Hepatocyte (in vitro differentiated cells): ENCODE measurements at regions not wholly inside any gene's neighbourhood (a gene's known extent, or its start where the extent isn't known, plus 50 kb on each side); places are given as distances from the start of the nearest gene placed in this dataset.
"Not testable (repeated sequence)": the region's sequence is repeated elsewhere in the genome, so short reads cannot be mapped to it uniquely, and the experiment has no call there.

Experiments used
- DNase-seq: peaks from one replicate; pipeline ENCODE4 v3.0.0-alpha.2; 2016; ENCODE audit warnings: low spot score
- H2AFZ ChIP-seq: fragments of 200-600 bp; sonication (generic); 2 replicates; pipeline ENCODE4 v1.6.0; 2016; ENCODE audit warnings: antibody characterized with exemption, mild to moderate bottlenecking
- H3K27ac ChIP-seq: fragments of 200-600 bp; sonication (generic); 2 replicates; pipeline ENCODE4 v1.5.1; 2016; ENCODE audit warnings: mild to moderate bottlenecking
- H3K27me3 ChIP-seq: fragments of 200-600 bp; sonication (generic); 2 replicates; pipeline ENCODE4 v1.6.1; 2016
- H3K36me3 ChIP-seq: fragments of 200-600 bp; sonication (generic); replicated peaks from 2 replicates; pipeline ENCODE4 v1.5.1; 2016; ENCODE audit warnings: low read depth; ENCODE audit not compliant: insufficient read depth
- H3K4me1 ChIP-seq: fragments of 200-600 bp; sonication (generic); 2 replicates; pipeline ENCODE4 v1.5.1; 2016; ENCODE audit warnings: mild to moderate bottlenecking, moderate library complexity; ENCODE audit not compliant: insufficient read depth
- H3K4me2 ChIP-seq: fragments of 200-600 bp; sonication (generic); 2 replicates; pipeline ENCODE4 v1.6.0; 2016
- H3K4me3 ChIP-seq: fragments of 200-600 bp; sonication (generic); 2 replicates; pipeline ENCODE4 v1.5.1; 2016; ENCODE audit warnings: mild to moderate bottlenecking
- H3K79me2 ChIP-seq: fragments of 200-600 bp; sonication (generic); 2 replicates; pipeline ENCODE4 v1.6.0; 2017; ENCODE audit warnings: mild to moderate bottlenecking
- H3K9me2 ChIP-seq: fragments of 200-600 bp; sonication (generic); replicated peaks from 2 replicates; pipeline ENCODE4 v1.6.0; 2017; ENCODE audit warnings: mild to moderate bottlenecking; ENCODE audit not compliant: insufficient read depth
- H3K9me3 ChIP-seq: fragments of 200-600 bp; sonication (generic); 2 replicates; pipeline ENCODE4 v1.5.1; 2016; ENCODE audit warnings: low read depth, mild to moderate bottlenecking
- H4K20me1 ChIP-seq: fragments of 200-600 bp; sonication (generic); 2 replicates; pipeline ENCODE4 v1.6.0; 2016; ENCODE audit warnings: mild to moderate bottlenecking; ENCODE audit not compliant: insufficient read depth, poor library complexity, severe bottlenecking
- CTCF ChIP-seq: fragments of 200-600 bp; sonication (generic); IDR thresholded peaks from 2 replicates; pipeline ENCODE4 v1.5.1; 2016; ENCODE audit warnings: antibody characterized with exemption, mild to moderate bottlenecking; ENCODE audit not compliant: poor library complexity
- EZH2 ChIP-seq: fragments of 200-600 bp; sonication (generic); IDR thresholded peaks from 2 replicates; pipeline ENCODE4 v1.6.1; 2016; ENCODE audit warnings: antibody characterized with exemption, mild to moderate bottlenecking, borderline replicate concordance
- EZH2phosphoT487 ChIP-seq: fragments of 200-600 bp; sonication (generic); IDR thresholded peaks from one replicate; pipeline ENCODE4 v1.6.1; 2018; ENCODE audit warnings: antibody characterized with exemption, mild to moderate bottlenecking, low read depth, moderate library complexity; ENCODE audit not compliant: unreplicated experiment, severe bottlenecking
- WGBS: methylation state at CpG from one replicate; pipeline ENCODE4 v1.1.6; 2016; ENCODE audit warnings: low lambda C conversion rate; ENCODE audit errors: missing lambda C conversion rate; 5-methylcytosine and 5-hydroxymethylcytosine counted together

- TF ChIP-seq CTCF (no peak), EZH2phosphoT487 (no peak), EZH2 (no peak)
- Histone ChIP-seq H4K20me1 (no peaks in the 10 kb centered on the region), H3K27ac (peak overlapping the region; percentile 32), H3K4me1 (peaks cover 2% of the 10 kb centered on the region), H3K79me2 (no peaks in the 10 kb centered on the region), H3K4me3 (no peak overlapping the region), H3K9me2 (no peaks in the 10 kb centered on the region), H3K27me3 (no peaks in the 10 kb centered on the region), H3K36me3 (no peaks in the 10 kb centered on the region), H3K9me3 (no peaks in the 10 kb centered on the region), H2AFZ (no peak overlapping the region), H3K4me2 (no peak overlapping the region)
- 35% methylated on average over 2 of the region's 2 CpGs for WGBS
- DNase-seq: no peak
Observed at GRCh38 chr2:215722986-215723630, 287.2 kb upstream of the FN1 start.

- no peaks in the 10 kb centered on the region for H3K36me3 ChIP-seq
- H3K79me2 ChIP-seq: no peaks in the 10 kb centered on the region
- peaks cover 6% of the 10 kb centered on the region for H3K4me1 ChIP-seq
- no peak overlapping the region for H3K4me2 ChIP-seq
- no peak overlapping the region for H3K4me3 ChIP-seq
- TF ChIP-seq CTCF (no peak), EZH2 (no peak), EZH2phosphoT487 (no peak)
- WGBS: 63% methylated on average over 5 of the region's 5 CpGs
- no peaks in the 10 kb centered on the region for H3K9me2 ChIP-seq
- H2AFZ ChIP-seq: no peak overlapping the region
- no peaks in the 10 kb centered on the region for H4K20me1 ChIP-seq
- H3K9me3 ChIP-seq: no peaks in the 10 kb centered on the region
- no peaks in the 10 kb centered on the region for H3K27me3 ChIP-seq
- peak; percentile 40 for DNase-seq
- no peak overlapping the region for H3K27ac ChIP-seq
Observed at GRCh38 chr2:215722125-215722524, 286.3 kb upstream of the FN1 start.

- H3K9me3 ChIP-seq, H3K27ac ChIP-seq, DNase-seq, H2AFZ ChIP-seq, H3K4me3 ChIP-seq, H3K4me2 ChIP-seq, H4K20me1 ChIP-seq, H3K79me2 ChIP-seq, H3K36me3 ChIP-seq, H3K4me1 ChIP-seq, H3K27me3 ChIP-seq, H3K9me2 ChIP-seq: not testable (repeated sequence)
- WGBS: 89% methylated on average over 1 of the region's 1 CpG
Observed at GRCh38 chr2:215721515-215721914, 285.6 kb upstream of the FN1 start.

GRCh38 chr2:215718890-215719289 is 283.0 kb upstream of the FN1 start:
- Histone ChIP-seq H3K4me1 (peaks cover 6% of the 10 kb centered on the region), H3K27me3 (no peaks in the 10 kb centered on the region), H3K4me3 (no peak overlapping the region), H4K20me1 (no peaks in the 10 kb centered on the region), H2AFZ (no peak overlapping the region), H3K27ac (no peak overlapping the region), H3K4me2 (no peak overlapping the region), H3K9me3 (no peaks in the 10 kb centered on the region), H3K36me3 (no peaks in the 10 kb centered on the region), H3K9me2 (no peaks in the 10 kb centered on the region), H3K79me2 (no peaks in the 10 kb centered on the region)
- no peak for TF ChIP-seq CTCF
- no peak for TF ChIP-seq EZH2
- TF ChIP-seq EZH2phosphoT487: no peak
- DNase-seq: no peak
- WGBS: 79% methylated on average over 3 of the region's 3 CpGs
